GM21717 (cell line): ENCODE measurements at regions not wholly inside any gene's neighbourhood (a gene's known extent, or its start where the extent isn't known, plus 50 kb on each side); places are given as distances from the start of the nearest gene placed in this dataset.
"Not testable (repeated sequence)": the region's sequence is repeated elsewhere in the genome, so short reads cannot be mapped to it uniquely, and the experiment has no call there.

Experiments used
- ATAC-seq: cut with Tn5 transposase; IDR thresholded peaks from one replicate; pipeline ENCODE4 v1.9.1; 2021; ENCODE audit warnings: mild to moderate bottlenecking, moderate library complexity; ENCODE audit not compliant: unreplicated experiment

DNA sequence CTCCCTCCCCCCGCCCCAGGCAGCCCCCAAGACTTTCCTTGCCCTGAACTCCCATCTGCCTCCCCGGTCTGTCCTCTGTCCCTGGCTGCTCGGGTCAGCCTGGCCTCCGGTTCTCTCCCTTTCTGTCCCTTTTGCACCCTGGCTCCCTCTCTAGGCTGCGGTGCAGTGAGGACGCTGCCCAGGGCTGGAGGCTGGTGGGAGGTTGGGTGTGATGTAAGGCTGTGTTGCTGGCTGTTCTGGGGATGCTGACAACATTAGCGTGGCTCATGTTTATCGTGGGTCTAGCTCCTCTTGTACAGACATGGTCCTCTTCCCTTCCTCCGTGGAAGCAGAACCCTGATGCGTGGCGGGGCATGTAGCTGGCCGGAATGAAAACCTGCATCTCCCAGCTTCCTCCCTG is 357.5 kb downstream of the CNTNAP3B start:
- ATAC-seq: not testable (repeated sequence)

DNA sequence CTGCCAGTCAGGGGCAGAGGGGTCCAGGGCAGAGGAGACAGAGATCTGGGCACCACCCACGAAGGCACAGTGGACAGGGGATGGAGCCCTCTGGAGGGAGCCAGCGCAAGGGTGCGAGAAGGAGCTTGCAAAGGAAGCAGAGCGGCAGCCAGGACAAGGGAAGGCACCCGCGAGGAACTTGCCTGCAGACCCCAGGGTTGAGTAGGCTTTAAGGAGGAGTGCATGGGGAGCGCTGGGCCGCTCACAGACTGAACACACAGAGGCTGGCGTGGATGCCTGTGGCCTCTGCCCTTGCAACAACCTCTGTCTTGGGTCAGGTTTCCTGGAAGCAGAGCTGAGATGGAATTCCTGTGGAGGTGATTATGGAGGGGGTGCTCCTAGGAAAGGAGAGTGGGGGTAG is 374.4 kb downstream of the CNTNAP3B start:
- ATAC-seq: not testable (repeated sequence)

DNA sequence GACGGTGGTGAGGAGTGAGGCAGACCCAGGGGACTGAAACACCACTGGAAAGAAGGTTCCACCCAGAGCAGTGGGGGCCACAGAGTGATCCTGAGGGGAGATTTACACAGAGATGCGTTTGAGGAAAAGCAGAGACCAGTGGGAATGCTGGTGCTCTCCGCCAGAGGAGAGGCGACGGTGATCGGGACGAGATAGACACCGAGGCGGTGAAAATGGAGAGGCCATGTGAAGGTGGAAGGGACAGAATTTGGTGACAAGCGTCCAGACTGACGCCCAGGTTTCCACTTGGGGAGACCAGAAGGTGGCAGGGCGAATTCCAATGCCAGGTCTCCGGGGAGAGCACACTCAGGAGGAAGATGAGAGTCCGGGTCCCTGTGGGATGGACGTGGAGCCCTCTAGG is 374.8 kb downstream of the CNTNAP3B start:
- ATAC-seq: not testable (repeated sequence)

DNA sequence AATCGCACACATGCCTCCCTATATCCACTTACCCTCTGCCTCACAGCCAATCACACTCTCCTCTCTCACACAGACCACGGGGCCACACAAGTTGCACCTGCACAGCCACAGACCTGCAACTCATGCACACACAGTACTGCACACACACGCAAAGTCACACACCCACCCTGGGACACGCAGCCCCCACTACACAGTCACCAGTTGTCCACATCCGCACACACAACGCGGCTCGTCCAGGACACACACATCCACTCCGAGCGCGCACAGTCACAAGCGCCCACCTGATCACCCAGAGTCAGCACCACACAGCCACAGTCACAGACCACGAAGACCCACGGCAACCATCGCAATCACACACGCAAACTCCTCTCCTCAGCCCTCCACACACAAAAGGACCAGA is 387.3 kb downstream of the CNTNAP3B start:
- not testable (repeated sequence) for ATAC-seq

DNA sequence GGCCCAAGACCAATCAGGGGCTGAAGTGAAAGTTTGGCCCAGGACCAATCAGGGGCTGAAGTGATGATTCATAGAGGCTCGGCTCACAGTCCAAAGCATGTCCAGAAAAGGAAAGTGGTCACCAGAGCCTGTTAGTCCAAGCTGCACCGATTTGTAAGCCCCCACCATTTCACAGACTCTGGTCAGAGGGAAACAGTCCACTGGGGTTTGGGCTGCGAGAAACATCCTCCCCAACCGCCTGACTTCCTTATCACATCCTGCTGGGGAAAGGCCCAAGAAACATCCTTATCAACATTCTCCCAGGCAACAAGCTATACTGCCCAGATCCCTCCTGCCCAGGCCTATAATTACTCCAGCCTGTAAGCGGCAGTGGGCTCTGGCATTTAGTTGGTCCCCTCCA is 388.1 kb downstream of the CNTNAP3B start:
- ATAC-seq: not testable (repeated sequence)

DNA sequence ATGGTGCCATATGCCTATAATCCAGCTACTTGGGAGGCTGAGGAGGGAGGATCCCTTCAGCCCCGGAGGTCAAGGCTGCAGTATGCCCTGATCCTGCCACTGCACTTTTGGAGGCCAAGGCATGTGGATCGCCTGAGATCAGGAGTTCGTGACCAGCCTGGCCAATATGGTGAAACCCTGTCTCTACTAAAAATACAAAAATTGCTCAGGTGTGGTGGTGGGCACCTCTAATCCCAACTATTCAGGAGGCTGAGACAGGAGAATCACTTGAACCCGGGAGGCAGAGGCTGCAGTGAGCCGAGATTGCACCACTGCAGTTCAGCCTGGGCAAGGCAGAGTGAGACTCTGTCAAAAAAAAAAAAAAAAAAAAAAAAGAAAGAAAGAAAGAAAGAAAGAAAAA is 390.5 kb downstream of the CNTNAP3B start:
- not testable (repeated sequence) for ATAC-seq

DNA sequence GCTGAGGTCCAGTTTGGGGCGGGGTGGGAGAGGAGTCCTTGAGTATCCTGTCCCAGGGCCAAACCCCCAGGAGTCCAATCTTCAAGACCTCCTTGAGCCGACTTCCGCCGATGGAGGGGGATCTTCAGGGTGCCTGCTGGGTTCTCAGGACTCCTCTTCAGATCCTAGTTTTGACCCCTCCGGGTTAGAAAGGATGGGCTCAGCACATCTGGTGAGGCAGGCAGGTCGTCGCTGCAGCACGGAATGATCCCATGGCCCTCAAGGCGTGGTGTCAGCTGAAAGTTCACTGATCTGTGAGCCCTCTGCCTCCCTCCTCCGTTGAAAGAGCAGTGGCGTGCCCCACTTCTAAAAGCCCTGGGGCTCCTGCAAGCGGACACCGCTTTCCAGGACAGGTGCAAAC is 430.0 kb downstream of the CNTNAP3B start:
- not testable (repeated sequence) for ATAC-seq

DNA sequence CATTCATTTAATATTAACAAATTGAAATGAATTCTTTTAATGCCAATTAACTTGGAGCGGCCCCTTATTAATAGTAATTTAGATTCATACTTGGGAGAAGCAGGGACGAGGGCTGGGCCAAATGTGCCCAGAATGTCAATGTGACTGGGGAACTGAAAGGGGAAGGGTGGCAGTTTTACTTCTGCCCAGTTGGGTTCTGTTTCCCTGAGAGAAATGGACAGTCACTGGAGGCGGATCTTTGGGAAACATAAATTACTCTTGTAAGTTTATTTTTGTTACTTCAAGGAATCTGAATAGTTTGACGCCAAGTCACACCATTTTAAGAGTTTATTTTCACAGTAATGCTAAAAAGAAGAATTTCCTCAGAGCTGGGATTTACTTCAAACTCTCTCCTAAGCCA is 432.1 kb downstream of the CNTNAP3B start:
- not testable (repeated sequence) for ATAC-seq

DNA sequence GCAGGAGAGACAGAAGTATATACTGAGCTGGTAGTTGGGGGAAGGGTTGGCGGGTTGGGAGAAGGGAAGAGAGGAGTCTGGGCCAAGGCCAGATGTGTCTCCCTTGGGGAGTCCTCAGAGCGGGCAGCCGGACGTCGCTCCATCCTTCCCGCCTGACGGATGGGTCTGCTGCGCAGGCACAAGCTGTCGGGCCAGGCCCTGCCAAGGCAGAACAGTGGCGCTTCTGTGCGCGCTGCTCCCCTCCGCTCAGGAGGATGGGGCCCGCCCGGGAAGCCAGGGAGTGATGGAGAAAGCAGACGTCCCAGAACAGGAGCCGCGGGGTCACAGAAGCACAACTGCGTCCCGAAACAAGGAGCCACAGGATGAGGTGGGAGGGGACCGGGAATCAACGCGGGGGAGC is 449.9 kb downstream of the CNTNAP3B start:
- not testable (repeated sequence) for ATAC-seq

DNA sequence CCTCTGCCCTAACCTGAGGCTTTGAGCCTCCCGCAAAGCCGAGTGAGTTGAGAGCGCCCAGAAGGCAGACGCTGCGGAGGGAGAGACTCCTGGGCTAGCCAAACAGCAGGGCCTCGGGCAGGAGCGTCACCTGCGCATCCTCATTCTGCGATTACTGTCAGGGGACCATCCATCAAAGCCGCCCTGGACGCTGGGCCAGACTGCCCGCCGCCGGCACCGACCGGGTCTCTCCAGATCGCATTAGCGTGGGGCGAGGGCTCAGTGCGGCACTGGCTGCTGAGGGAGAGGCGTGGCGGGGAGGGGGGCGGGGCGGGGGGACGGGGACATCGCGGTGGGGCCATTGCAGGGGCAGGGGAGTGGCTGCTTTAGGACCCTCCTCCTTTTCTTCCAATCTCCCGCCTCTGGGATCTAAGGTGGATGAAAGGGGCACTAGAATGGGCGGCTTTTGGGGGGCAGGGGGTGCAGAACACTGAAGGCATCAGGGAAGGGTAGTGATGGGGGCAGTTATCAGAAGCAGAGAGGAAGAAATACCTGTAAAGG is 465.7 kb downstream of the CNTNAP3B start:
- ATAC-seq: not testable (repeated sequence)

DNA sequence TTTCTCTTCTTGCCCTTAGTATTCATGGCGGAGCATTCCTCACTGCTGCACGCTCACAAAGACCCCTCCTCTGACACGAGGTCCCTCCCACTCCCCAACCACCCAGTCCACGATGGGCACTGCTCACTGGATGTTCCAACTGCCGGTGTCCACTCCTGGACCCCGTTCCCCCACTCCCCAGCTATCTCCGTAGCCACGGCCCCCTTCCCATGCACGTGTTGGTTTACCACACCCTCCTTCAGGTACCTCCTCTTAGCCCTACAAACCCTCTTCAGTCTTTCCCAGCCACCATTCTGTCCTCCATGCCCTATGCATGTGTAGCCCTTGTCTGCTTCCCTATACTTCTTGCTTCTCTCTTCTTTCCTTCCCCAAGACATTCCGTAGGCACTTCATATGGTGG is 469.6 kb upstream of the ZNG1F start:
- ATAC-seq: not testable (repeated sequence)

DNA sequence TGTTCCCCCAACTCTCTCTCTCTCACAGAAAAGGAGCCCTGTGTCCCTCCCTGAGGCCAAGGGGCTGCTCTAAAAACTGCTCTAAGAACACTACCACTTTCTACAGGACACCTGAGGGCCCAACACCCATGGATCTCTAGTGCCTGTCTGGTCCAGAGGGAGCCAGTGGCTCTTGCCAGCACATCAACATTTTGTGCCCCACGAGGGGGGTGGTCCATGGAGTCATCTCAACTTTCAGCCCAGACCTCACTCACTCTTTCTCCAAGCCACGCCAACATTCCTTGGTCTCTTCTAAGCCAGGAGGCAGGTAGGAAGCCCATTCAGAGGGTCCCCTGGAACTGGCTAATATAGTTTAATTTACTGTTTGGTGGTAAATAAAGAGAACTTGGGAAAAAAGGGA is 469.0 kb upstream of the ZNG1F start:
- ATAC-seq: not testable (repeated sequence)

DNA sequence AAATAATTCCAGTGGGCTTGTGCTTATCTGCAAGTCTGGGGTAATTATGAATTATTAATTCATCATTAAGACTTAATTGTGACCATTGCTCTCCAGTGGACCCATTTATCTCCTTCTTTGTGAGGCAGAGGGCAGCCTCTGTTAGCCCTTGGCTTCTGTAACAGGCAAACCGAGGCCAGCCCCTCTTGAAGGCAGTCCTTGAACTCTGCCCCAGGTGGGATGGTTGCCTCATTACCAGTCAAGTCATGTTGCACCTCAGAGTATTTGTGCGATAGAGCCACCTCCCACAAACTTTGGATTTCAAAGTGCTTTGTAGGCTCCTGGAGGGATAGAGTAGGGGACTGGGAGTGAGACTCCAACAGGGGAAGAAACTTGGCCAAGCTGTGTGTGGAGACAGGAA is 468.0 kb upstream of the ZNG1F start:
- not testable (repeated sequence) for ATAC-seq

DNA sequence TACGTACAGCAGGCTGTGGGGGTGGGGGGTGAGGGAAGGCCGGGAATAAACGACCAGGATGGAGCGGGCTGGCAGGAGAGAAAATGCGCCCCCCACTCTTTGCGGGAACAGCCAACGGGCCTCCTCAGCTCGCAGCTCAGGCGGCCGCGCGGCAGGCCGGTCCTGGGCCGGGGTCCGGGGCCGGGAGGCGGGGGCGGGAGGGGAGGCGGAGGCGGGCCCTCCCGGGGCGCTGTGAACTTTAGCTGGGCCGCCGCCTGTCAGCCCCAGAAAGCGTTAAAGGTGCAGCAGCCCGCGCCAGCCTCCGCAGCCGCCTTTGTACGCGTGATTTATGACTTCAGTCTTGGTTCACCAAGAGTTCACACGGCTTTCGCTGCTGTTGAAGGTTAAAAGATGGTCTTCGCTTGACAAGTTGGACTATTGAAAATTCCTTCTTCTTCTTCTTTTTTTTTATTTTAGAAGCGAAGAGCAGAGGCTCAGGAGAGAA is 466.0 kb upstream of the ZNG1F start:
- ATAC-seq: not testable (repeated sequence)

DNA sequence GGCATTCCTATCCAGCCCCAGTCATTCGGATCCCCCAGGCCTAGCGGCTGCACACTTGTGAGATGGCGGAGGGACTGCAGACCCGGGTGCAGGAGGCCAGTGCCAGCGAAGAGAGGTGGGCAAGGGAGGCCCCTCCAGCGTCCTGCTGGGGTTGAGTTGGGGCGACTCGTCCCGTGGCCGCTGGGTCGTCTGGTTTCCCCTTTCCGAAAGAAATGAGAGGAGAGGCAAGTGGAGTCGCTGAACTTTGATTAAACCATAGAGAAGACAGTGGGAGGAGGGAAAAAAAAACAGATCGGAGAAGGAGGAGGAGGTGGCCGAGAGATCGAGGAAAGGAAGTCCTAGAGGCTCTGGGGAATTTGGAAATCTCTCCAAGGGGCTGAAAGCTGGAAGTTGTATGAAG is 465.2 kb upstream of the ZNG1F start:
- not testable (repeated sequence) for ATAC-seq

DNA sequence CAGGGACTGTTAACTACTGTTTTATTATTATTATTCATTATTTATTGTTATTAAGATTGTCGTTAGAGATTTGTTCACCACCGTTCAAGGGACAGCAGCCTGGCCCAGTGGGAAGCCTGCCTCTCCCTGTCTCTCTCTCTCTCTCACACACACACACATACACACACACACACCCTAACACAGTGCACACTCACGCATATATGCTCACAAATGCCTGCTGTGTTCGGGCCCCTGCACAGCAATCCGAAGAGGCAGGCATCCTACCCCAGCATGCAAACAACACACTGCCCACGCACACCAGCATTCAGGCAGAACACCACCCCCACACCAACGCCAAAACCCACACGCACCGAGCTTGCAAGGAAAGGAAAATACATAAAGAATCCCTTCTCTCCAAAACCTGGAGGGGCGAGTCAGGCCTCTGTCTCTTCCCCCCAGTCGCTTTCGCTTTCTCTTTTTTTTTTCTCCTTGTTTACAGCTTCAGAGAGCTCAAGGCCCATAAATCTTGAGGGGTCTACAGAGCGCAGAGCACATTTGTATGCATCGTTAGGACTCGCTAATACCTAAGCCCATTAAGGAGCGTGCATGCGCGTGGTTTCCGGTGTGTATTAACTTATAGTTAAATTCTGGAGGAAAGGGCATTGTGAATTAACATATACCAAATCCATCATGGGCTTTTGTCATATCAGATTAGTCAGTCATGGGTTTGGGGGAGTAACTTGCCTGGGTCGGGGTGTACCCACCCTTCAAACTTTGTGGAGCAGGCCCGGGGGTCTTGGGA is 464.6 kb upstream of the ZNG1F start:
- not testable (repeated sequence) for ATAC-seq

DNA sequence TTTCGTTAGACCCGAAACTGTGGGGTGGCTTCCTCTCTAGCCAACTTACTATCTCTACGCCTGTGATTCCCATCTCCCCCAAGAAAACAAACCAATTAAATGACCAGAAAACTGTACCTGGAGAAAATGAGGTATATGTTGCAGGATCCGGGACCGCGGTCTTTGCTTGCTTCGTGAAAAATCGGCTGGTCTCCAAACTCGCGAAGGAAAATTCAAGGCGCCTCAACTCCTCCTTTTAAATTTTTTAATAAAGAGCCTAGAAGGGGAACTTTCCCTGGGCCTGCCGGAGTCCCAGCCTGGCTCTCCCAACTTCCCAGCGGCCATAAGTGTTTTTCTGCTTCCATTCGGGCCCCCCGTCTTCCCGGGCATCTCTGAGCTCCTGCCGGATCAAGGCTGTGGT is 463.7 kb upstream of the ZNG1F start:
- ATAC-seq: not testable (repeated sequence)

DNA sequence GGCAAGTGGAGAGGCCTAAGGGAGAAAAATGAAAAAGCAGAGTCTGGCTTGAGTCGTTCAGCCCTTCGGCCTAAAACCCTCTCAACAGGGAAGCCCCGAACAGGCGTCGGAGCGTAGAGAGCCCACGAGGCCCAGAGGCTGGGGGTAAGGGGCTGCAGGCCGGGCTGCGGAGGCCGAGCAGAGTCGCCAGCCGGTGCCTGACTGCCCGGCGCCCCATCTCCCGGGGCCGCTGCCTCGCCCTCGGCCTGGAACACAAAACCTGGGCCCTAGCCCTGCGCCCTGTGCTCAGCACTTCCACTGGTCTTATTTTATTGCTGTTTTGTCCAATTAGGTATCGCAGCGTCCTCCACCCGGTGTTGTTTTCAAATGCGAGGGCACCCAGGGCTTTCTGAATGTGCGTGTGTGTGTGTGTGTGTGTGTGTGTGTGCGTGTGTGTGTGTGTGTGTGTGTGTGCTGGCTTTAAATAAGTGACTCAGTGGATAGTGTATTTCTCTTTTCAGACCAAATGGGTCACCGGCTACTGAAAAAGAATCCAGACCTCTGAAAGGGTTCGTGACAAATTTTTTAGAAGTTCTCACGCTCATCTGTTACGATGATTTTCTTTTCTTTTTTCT is 463.1 kb upstream of the ZNG1F start:
- ATAC-seq: not testable (repeated sequence)

DNA sequence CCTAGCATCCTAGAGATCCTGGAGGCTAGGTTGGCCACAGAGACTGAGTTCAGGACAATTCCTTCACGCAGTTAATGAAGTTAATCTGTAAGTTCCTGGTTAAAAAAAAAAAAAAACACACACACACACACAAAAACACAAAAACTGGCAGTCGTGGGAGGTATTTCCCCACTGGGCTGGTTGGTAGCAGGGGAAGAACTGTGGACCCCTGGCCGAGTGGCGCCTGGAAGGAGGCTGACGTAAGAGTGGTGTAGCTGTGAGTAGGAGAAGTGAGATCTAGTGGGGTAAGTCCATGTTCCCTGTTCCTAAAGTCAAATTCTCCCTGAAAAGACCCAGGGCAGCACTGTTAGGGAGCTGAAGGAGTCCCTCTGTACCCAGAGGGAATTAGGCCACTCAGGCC is 461.0 kb upstream of the ZNG1F start:
- ATAC-seq: not testable (repeated sequence)

DNA sequence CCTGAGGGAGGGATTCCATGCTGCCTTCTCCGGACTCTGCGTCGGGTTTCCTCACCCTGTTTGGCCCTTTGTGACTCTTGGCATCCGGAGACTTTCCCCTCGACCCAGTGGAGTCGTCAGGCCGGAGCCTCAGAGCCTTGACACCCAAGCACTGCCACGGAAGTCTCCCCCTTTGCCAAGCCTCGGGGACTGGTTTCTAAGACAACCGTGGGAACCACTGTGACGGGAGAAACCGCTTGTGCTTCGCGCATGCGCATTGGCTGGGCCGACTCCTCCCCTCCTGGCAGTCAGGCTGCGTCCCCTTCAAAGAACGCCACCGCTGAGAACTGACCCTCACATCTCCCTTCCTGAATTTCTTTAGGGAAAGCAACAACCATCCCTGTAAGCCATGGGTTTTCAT is 459.4 kb upstream of the ZNG1F start:
- not testable (repeated sequence) for ATAC-seq

DNA sequence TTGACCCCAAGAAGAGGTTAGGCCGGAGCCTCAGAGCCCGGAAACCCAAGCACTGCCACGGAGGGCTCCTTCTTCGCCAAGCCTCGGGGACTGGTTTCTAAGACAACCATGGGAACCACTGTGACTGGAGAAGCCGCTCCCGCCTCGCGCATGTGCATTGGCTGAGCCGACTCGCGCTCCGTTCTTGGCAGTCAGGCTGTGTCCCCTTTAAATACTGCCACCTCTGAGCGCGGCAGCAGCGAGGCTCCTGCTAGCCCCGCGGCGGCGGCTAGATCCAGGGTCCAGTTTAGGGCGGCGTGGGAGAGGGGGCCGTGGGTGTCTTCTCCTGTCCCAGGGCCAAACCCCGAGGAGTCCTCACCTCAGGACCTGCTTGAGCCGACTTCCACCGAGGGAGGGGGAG is 457.1 kb upstream of the ZNG1F start:
- ATAC-seq: not testable (repeated sequence)
